HG02623 (cell line): ENCODE measurements at regions not wholly inside any gene's neighbourhood (a gene's known extent, or its start where the extent isn't known, plus 50 kb on each side); places are given as distances from the start of the nearest gene placed in this dataset.

Experiments used
- ATAC-seq: cut with Tn5 transposase; IDR thresholded peaks from one replicate; pipeline ENCODE4 v1.9.1; 2021; ENCODE audit warnings: moderate library complexity; ENCODE audit not compliant: unreplicated experiment

DNA sequence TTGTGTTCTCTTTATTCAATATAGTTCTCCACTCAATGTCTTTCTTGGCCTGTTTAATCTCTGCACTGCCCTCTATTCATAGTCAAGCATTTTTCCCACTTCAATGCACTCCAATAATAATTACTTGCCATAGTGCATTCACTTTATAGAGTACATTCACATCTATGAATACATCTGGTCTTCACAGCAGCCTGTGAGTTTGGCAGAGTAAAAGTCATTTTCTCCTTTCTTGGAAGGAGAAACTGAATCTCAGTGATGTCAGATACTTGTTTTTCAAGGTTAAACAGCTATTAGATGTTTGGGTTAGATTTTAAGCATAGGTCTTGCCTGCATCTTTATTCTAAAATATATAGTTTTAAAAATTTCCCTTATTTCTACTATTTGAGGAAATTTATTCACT, 373.2 kb downstream of the TRIB2 start:
- no peak for ATAC-seq

DNA sequence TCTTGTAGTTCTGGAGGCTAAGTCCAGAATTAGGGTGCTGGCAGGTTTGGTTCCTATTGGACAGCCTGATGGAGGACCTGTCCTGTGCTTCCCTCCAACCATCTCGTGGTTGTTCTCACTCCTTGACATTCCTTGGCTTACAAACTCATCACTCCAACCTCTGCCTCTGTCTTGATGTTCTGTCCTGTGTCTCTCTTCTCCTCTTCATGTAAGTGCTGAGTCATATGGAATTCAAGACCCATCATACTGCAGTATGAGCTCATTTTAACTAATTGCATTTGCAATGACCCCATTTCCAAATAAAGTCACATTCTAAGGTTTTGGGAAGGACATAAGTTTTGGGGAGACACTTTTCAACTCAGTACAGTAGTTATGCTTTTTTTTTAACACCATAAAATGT, 374.7 kb downstream of the TRIB2 start:
- no peak for ATAC-seq

DNA sequence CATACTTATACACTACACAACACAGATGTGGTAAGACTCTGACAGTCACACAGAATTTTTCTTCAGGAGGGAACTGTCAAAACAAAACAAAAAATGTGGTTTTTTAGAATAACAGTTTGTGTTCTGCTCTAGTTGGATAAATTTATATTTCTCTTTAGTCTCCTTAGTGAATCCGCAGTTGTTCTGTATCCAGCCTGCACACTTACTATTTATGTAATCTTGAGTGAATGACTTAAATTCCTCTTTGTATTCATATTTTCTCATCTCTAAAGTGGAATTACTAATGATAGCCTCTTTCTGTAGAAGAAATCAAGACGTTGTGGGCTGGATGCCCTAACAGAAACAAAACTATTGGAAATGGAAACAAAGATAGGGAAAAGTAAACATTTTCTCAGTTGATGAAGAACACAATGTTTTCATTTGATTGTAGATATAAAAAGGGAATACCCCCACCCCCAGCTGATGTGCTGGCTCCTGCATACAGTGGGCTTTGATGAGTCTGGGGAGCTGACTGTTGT, 375.2 kb downstream of the TRIB2 start:
- no peak for ATAC-seq

DNA sequence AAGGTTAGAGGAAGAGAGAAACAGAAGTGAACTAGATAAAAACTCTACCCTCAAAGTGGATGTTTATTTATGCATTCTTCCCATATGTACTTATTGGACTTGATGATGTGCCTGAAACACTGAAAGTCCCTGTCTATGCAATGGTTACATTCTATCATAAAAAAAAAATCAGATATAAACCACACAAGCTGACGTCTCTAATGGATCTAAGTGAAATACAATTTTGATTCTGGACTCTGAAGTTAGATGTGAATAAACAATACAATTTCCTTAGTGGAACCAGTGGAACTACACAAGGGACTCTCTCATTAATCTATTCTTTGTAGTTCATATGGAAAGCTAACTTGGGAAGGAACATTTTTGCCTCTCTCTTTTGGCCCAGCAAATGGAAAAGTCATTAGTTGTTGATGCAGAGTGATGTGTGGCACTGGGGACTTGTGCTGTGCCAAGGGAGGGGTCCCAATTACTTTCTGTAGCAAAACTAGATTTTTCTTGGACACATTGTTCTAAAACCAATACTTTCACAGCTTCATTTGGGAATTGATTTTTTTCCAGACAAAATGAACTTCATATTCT, 376.8 kb downstream of the TRIB2 start:
- no peak for ATAC-seq

DNA sequence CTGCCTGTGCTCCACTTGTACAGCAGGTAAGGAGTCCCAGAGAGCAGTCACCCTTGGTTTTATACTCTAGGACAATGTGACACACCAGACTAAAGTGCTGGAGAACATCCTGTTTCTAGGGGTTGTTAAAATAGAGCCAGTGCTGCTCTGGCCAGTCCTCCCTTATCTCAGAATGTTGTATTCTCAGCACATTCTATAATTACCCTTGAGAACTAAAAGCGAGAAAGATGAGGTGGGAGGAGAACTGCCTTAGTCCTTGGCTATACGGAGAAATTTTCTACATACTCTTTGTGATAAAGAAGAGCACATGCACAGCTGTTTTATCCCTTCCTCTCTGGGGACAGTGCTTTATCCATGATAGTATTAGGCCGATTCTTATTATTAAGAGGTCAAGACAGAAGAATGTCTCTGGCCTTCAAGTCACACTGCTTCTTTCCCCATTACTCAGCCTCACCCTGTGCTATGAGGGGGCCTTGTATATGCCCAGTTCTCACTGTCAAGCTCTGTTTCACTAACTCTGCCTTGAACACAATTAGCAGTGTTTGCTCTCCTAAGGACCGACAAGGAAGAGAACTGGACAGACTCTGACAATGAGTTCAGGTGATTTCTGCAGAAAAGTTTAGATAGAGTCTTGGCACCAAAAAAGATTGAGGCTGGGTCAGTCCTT, 385.8 kb downstream of the TRIB2 start:
- no peak for ATAC-seq

DNA sequence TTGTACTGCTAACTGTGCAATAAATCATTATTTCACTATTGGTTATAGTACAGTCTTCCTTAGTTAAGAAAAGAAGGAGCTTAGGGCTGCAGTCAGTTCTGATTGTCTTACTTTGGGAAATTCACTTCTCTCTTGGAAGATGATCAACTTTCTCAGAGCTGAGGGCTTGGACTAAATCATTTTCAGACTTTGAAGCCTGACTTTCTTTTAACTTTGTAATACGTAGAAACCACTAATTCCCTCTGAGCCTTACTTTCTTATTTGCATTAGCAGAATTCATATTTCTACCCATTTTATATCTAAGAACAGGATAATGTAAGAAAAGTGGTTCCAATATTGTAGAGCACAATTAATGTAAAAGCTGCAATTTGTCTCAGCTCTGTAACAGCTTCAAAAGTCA, 386.4 kb downstream of the TRIB2 start:
- ATAC-seq, result no peak

DNA sequence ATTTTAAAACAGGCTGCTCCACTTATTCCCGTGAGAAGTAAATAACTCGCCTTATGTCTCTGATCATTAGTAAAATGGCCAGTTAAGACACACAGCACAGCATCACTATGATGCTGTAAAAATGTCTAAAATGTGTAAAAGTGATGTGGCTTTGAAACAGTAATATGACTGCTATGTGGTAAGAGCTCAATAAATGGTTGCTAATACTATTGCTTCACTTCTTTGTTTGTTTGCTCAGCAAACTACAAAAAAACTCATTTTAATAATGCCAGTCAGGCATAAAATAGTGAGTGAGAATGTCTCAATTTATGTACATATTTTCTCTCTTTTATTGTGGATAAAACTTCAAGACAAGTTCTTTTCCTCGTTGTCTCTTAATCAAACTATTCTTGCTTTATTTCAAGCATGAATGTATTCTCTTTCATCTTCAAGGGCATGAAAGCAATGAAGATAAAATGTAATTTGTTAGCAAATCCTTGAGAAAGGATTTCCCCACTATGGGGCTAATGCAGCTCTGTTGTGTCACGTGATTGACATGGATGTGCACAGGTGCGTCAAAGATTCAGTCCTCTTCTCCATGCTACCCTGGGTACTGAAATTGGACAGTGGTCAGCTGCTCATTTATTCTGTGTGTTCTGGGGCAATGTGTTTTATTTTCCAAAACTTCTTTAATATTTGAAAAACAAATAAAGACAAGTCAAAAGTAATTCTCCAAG, 387.2 kb downstream of the TRIB2 start:
- no peak for ATAC-seq

DNA sequence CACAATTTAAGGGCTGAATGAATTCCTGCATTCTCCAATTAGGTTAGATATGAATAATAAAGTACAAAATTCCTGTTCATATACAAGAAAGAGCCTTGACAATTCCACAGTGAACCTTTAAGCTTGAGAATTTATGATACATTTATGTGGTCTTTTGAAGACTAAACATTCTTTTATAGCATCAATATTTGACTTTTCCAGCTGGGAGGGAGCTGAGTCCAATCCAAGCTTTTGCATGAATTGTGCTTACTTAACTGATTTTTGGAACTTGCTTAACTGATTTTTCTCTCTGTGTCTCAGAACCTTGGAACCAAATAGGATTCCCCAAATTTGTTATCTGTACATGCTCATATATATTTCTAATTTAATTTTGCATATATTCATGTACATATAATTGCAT, 388.0 kb downstream of the TRIB2 start:
- no peak for ATAC-seq

DNA sequence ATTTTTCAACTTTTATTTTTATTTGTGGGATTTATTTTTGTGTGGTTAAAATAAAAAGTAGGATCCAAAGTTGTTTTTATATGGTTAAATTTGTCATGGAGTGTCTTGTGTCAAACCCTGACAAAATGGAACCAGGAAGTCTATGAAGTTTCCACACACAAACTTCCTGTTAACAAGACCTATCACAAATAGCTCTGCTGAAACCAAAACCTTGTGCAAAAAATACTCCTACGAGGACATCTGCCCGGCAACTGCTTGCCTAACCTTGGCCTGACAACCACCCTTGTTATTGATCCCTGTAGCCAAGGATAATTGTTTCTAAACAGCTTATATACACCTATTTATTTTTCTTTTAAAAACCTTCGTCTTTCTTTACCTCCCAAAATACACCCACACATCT, 389.6 kb downstream of the TRIB2 start:
- ATAC-seq, result no peak

DNA sequence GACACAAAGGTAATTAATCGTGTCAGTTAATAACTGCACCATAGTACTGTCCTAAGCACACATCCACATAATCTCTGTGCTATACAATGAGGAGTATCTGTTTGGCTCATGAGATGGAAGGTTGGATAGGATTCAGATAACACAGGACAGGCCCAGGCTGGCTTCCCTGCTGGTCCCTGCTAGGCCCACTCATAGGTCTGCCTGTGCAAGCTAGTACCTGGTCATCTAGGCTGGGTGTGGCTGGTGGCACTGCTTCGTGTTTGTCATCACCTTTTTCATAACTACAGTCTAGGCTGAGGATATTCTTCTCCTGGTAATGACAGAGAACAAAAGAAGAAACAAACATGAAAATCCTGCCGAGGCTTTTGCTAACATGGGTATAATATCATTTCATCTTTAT, 392.8 kb downstream of the TRIB2 start:
- ATAC-seq, result no peak

DNA sequence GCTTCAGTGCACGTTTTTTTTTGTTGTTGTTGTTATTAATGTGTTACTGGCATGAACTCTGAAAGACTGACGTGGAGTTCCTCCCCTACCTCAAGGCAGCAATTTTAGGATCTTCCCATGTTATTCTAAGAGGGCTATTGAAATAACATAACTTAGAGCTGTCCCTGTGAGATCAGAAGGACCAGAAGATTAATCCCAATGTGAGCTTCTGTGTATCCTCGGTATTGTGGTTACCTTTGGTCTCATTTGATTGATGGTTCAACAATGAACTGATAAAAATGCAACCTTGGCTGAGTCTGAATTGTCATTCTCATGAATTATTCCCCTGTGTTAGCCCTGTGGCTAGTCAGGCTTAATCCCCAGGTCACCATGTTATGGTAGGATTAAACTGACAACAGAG, 394.1 kb downstream of the TRIB2 start:
- ATAC-seq, result no peak

DNA sequence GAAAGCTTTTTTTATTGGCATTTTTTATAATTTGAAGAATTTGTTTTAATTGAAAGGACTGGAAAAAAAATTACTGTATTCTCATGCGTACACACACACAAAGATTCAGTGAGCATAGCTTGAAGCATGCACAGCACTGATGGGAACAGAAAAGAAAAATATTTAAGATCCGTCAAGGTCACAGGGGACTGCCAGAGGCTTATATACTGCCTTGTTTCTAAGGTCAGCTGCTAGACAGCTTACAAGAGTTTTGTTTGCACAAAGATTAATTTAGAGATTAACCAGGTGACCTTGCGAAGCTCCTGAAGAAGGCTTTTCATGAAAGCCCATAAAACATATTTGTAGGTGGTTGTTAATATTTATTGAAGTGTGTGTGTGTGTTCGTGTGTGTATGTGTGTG, 396.3 kb downstream of the TRIB2 start:
- no peak for ATAC-seq

DNA sequence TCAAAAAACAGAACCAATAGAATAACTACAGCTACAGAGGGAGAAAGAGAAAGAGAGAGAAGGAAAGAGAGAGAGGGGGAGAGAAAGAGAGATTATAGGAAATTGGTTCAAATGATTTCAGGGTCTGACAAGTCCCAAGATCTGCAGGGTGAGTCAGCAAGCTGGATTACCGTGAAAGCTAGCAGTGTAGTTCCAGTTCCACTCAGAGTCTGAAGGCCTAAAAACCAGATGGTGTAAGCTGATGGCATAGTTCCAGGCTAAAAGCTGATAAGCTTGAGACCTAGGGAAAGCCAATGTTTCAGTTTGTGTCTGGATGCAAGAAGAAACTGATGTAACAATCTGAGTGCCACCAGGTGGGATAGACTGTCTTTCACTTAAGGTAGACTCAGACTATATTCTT, 397.7 kb downstream of the TRIB2 start:
- ATAC-seq, result no peak

DNA sequence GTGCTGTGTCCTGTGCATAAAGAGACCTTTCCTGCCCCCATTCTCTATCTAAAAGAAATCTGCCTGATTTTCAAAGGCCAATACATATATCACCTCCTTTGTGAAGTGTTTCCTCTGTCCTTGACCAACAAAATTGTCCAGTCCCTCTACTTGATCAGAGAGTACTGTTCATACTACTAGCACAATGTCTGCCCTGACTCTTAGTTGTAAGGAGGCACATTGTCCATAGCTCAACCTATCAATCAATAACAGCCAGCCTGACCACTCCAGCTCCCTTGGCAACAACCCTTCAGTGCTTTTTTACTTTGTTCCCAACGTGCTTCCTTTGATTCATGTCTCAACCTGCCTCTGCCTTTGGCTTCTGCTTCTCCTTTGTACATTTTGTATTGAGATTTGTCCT, 398.9 kb downstream of the TRIB2 start:
- ATAC-seq, result no peak

DNA sequence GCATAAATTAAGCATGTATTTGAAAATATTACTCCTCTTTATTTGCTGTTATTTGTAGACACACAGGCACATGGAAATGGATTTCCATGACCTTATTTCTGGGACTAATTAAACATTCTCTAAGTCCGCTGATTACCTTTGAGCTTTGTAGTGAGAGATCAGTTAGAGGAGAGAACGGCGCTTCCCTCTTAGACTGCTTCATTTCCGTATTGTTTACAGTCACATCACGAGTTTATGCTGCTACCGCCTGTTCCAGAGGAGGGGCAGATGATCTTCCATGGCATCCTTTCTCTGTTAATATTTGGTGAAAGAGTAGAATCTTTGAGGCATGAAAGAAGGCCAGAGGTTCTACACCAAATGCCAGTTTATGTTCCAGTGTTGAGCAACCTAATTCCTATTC, 404.4 kb downstream of the TRIB2 start:
- ATAC-seq, result no peak

DNA sequence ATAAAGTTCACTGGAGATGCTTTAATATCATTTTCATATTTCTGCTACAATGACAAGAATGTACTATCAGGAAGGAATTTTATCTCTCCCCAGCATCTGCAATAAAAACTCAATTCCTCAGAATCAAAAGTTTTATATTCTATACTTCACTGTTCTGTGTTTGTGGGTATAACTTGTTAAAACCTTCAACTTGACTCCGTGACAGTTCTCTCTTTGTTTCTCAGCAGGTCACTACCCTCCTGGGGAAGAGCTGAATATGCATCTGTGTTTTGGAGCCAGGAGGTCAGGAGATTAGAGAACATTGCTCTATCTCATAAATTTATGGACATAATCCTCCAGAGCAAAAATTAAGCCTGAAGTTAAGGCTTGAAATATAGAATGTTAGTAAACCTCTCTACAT, 411.4 kb downstream of the TRIB2 start:
- ATAC-seq, result no peak

DNA sequence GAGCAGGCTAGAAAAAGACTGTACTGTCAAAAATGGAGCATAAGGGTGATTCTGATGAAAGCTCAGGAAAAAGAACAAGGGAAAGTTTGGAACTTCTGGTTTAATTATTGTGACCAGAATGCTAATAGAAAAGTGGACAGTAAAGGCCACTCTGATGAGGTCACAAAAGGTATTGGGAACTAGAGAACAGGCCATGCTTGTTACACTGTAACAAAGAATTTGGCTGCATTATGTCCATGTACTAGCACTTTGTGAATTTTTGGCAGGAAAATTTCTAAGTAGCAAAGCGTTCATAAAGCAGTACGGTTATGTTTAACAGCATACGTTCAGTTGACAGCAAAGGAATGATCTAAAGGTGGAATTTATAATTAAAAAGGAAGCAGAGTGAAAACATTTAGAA, 418.6 kb downstream of the TRIB2 start:
- ATAC-seq, result no peak

DNA sequence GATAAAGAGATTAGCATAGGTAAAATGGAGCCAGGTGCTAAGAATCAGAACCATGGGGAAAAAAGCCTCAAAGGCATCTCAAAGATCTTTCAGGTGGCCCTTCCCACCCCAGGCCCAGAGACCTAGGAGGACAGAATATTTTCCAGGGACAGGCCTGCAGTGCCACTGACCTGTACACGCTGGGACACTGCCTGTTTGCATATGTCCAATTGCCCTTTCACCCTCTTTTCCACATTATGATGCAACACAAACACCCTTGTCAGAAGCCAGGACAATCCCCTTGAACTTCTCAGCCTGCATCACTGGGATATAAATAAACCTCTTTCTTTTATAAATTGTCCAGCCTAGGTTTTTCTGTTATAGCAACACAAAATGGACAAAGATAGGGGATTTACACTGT, 419.1 kb downstream of the TRIB2 start:
- no peak for ATAC-seq

DNA sequence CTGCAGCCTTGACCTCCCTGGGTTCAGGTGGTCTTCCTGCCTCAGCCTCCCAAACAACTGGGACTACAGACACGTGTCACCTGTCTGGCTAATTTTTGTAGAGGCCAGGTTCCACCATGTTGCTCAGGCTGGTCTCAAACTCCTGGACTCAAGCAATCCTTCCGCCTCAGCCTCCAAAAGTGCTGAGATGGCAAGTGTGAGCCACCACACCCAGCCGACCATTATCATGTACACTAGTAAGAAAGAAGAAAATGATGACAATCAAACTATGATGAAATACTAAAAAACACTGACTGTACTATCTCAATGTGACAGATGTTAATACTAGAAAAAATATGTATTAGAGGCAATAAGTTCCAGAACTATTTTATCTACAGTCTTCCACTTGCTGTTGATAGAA, 420.9 kb downstream of the TRIB2 start:
- ATAC-seq, result no peak

DNA sequence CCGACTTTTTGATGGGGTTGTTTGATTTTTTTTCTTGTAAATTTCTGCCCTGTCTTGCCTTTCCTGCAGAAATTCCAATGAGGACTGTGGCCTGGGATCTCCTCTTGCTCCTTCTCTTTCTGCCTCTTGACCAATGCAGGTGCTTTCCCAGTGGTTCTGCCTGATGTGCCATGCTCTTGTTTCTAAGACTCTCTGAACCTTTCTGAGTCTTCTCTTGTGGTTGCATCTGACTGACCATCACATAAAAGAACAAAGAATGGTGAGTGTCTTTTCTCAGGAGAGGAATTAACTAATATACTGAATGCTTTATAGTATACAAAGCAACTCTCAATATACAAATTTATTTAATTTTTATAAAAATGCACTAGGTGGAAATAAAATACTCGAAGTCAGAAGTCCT, 424.6 kb downstream of the TRIB2 start:
- ATAC-seq, result no peak

DNA sequence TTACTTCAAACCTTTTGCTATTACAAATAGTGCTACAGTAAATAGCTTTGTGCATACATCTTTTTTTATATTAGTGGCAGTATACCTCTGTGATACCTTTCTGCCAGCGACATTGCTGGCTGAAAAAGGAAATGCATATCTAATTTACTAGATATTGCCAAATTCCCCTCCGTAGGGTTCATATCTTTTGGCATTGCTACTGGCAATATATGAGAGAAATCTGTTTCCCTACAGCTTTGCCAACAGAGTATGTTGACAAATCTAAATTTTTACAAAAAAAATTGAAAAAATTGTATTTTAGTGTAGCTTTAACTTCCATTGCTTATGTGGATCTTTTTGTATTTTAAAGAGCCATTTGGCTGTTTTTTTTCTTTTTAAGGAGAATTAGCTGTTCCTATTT, 426.7 kb downstream of the TRIB2 start:
- ATAC-seq, result no peak

DNA sequence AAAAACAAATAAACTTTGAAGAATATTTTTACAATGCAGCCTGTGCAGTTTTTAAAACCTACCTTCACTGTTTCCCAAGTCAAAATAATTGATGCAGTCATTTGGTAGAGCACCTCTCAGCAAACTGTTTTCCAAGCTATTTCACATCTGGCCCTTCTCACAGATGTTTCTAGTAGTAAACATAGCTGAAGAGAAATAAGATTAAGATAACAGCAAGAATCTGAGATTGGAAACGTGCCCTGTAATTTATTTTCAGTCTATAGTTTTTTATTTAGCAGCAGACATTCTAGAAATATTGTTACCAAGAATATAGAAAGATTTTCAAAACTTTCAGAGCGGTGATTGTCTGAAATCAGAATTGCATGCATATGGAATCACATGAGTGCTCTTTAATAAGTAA, 440.2 kb downstream of the TRIB2 start:
- no peak for ATAC-seq
